ENCODE measurements at regions not wholly inside any gene's neighbourhood (a gene's known extent, or its start where the extent isn't known, plus 50 kb on each side); places are given as distances from the start of the nearest gene placed in this dataset.
"Not testable (repeated sequence)": the region's sequence is repeated elsewhere in the genome, so short reads cannot be mapped to it uniquely, and the experiment has no call there.

DNA sequence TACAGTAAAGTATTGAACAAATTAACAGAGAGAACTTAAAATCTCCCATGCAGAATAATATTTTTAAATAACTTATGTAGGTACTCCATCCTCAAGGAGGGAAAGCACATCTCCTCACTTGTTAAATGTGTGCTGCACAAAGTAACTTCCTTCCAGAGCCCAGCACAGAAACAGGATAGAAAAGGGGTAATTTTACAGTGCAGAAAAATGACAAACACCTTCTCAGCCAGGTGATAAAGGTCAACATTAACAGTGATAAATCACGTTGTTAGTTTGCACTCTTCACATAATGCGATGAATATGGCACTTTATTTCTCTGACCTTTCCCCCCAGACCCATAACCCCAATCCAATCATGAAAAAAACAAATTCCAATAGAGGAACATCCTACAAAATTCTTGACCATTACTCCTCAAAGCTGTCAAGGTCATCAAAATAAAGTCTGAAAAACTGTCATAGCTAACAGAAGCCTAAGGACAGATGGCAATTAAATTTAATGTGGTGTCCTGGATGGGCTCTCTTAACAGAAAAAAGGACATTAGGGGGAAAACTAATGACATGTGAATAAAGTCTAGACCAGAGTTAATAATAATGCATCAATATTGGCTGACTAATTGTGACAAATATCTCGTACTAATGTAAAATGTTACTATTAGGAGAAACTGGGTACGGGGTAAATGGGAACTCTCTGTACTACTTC, 547.4 kb upstream of the AGA start:
- TF ChIP-seq, protein P1, sequence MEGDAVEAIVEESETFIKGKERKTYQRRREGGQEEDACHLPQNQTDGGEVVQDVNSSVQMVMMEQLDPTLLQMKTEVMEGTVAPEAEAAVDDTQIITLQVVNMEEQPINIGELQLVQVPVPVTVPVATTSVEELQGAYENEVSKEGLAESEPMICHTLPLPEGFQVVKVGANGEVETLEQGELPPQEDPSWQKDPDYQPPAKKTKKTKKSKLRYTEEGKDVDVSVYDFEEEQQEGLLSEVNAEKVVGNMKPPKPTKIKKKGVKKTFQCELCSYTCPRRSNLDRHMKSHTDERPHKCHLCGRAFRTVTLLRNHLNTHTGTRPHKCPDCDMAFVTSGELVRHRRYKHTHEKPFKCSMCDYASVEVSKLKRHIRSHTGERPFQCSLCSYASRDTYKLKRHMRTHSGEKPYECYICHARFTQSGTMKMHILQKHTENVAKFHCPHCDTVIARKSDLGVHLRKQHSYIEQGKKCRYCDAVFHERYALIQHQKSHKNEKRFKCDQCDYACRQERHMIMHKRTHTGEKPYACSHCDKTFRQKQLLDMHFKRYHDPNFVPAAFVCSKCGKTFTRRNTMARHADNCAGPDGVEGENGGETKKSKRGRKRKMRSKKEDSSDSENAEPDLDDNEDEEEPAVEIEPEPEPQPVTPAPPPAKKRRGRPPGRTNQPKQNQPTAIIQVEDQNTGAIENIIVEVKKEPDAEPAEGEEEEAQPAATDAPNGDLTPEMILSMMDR (IDR thresholded peaks at IDR 0.05): no peak
- no peaks in the 10 kb centered on the region for H3K36me3 Mint-ChIP-seq (ENCODE audit: unreplicated experiment)
- H3K9me3 Mint-ChIP-seq (ENCODE audit: unreplicated experiment): no peaks in the 10 kb centered on the region
- H3K27me3 Mint-ChIP-seq (ENCODE audit: unreplicated experiment): no peaks in the 10 kb centered on the region
- no peak overlapping the region for H3K27ac Mint-ChIP-seq (ENCODE audit: unreplicated experiment)
- H3K4me3 Mint-ChIP-seq (ENCODE audit: unreplicated experiment): no peak overlapping the region
- no peak for DNase-seq (ENCODE audit: extremely low spot score, unreplicated experiment)
- H3K4me1 Mint-ChIP-seq (ENCODE audit: unreplicated experiment): no peaks in the 10 kb centered on the region

DNA sequence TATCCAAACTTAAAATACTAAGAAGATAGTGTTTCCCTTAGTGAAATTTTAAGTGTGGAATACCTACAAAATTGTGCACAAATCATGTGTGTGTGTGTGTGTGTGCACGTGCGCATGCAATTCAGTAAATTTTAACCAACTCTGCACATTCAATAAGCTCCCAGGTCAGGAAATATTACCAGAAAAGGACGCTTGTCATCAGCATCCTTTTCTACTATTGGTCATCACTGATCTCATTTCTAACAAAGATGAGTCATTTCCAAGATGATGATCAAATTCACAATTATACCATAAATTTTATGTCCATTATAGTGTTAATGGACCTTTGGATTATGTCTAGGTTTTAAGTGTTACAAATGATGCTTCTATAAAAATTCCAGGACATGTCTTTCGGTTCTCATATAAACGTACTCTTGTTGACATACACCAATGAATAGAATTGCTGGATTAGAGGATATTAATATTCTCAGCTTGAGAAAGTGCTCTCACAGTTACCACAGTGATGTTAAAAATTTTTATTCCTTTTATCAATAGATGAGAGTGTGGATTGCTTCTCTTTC, 560.9 kb upstream of the AGA start:
- no peak for DNase-seq (ENCODE audit: extremely low spot score, unreplicated experiment)
- Mint-ChIP-seq H3K9me3 (ENCODE audit: unreplicated experiment) (peaks cover 18% of the 10 kb centered on the region), H3K4me1 (ENCODE audit: unreplicated experiment) (no peaks in the 10 kb centered on the region), H3K36me3 (ENCODE audit: unreplicated experiment) (no peaks in the 10 kb centered on the region), H3K4me3 (ENCODE audit: unreplicated experiment) (no peak overlapping the region), H3K27ac (ENCODE audit: unreplicated experiment) (no peak overlapping the region), H3K27me3 (ENCODE audit: unreplicated experiment) (no peaks in the 10 kb centered on the region)
- TF ChIP-seq, protein P1 (IDR thresholded peaks at IDR 0.05): no peak

DNA sequence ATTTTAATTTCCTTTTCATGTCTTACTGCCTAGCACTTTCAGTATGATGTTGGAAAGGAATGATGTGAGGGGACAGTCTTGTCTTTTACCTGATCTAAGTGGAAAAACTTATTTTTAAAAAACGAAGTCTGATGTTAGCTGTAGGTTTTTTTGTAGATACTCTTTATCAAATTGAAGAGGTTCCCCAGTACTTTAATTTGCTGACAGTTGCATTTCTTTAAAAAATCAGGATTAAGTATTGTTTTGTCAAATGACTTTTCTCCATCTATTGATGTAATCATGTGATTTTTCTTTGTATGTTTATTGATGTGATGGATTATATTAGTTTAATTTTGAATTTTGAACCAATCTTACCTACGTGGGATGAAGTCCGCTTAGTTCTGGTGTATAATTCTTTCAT, 568.4 kb upstream of the AGA start:
- Mint-ChIP-seq H3K36me3 (ENCODE audit: unreplicated experiment) (no peaks in the 10 kb centered on the region), H3K27ac (ENCODE audit: unreplicated experiment) (no peak overlapping the region), H3K4me1 (ENCODE audit: unreplicated experiment) (no peaks in the 10 kb centered on the region), H3K9me3 (ENCODE audit: unreplicated experiment) (peaks cover 19% of the 10 kb centered on the region), H3K4me3 (ENCODE audit: unreplicated experiment) (no peak overlapping the region), H3K27me3 (ENCODE audit: unreplicated experiment) (no peaks in the 10 kb centered on the region)
- no peak for DNase-seq (ENCODE audit: extremely low spot score, unreplicated experiment)
- TF ChIP-seq, protein P1 (IDR thresholded peaks at IDR 0.05): no peak

DNA sequence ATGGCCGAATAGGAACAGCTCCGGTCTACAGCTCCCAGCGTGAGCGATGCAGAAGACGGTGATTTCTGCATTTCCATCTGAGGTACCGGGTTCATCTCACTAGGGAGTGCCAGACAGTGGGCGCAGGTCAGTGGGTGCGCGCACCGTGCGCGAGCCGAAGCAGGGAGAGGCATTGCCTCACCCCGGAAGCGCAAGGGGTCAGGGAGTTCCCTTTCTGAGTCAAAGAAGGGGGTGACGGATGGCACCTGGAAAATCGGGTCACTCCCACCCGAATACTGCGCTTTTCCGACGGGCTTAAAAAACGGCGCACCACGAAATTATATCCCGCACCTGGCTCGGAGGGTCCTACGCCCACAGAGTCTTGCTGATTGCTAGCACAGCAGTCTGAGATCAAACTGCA, 572.8 kb upstream of the AGA start:
- not testable (repeated sequence) for H3K4me1 Mint-ChIP-seq (ENCODE audit: unreplicated experiment); H3K27ac Mint-ChIP-seq (ENCODE audit: unreplicated experiment); H3K36me3 Mint-ChIP-seq (ENCODE audit: unreplicated experiment); H3K9me3 Mint-ChIP-seq (ENCODE audit: unreplicated experiment); H3K4me3 Mint-ChIP-seq (ENCODE audit: unreplicated experiment); DNase-seq (ENCODE audit: extremely low spot score, unreplicated experiment); H3K27me3 Mint-ChIP-seq (ENCODE audit: unreplicated experiment)

DNA sequence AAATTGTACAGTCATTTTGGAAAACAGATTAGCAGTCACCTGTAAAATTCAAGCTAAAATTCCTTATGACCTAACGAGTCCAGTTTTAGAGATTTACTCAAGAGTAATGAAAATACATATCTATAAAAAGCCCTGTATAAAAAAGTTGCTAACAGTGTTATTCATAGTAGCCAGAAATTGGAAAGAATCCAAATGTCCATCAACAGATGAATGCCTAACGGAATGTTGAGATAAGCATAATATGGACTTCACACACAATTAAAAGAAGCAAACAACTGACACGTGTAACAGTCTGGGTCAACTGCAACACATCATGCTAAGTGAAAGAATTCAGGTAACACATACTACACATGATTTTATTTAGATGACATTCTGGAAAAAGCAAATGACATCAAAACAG, 584.8 kb upstream of the AGA start:
- no peak overlapping the region for H3K27ac Mint-ChIP-seq (ENCODE audit: unreplicated experiment)
- no peaks in the 10 kb centered on the region for H3K36me3 Mint-ChIP-seq (ENCODE audit: unreplicated experiment)
- H3K4me3 Mint-ChIP-seq (ENCODE audit: unreplicated experiment): no peak overlapping the region
- H3K27me3 Mint-ChIP-seq (ENCODE audit: unreplicated experiment): no peaks in the 10 kb centered on the region
- H3K9me3 Mint-ChIP-seq (ENCODE audit: unreplicated experiment): peaks cover 5% of the 10 kb centered on the region
- no peaks in the 10 kb centered on the region for H3K4me1 Mint-ChIP-seq (ENCODE audit: unreplicated experiment)
- no peak for DNase-seq (ENCODE audit: extremely low spot score, unreplicated experiment)
- TF ChIP-seq, protein P1 (IDR thresholded peaks at IDR 0.05): no peak

Data from osteocyte (in vitro differentiated cells).